NCI-H460 (cell line): ENCODE measurements at regions not wholly inside any gene's neighbourhood (a gene's known extent, or its start where the extent isn't known, plus 50 kb on each side); places are given as distances from the start of the nearest gene placed in this dataset.

Experiments used
- DNase-seq: peaks from one replicate; pipeline ENCODE4 v3.0.0-alpha.2; 2016; ENCODE audit warnings: low read depth; ENCODE audit errors: extremely low read depth

GRCh38 chr9:126017758-126018157 lies 270.6 kb downstream of the PBX3 start:
- DNase-seq: no peak

- DNase-seq: no peak
Measured at GRCh38 chr9:126020836-126021235, 273.7 kb downstream of the PBX3 start.

GRCh38 chr9:126023962-126024361 lies 276.8 kb downstream of the PBX3 start:
- no peak for DNase-seq

- DNase-seq: no peak
Measured at GRCh38 chr9:126024581-126025230, 277.5 kb downstream of the PBX3 start.

- no peak for DNase-seq
Measured at GRCh38 chr9:126025991-126026390, 278.8 kb downstream of the PBX3 start.

- no peak for DNase-seq
Measured at GRCh38 chr9:126027566-126027965, 280.4 kb downstream of the PBX3 start.

- no peak for DNase-seq
Measured at GRCh38 chr9:126028746-126029145, 281.6 kb downstream of the PBX3 start.

- no peak for DNase-seq
Measured at GRCh38 chr9:126030716-126031115, 283.5 kb downstream of the PBX3 start.

- no peak for DNase-seq
Measured at GRCh38 chr9:126031116-126031515, 283.9 kb downstream of the PBX3 start.

- no peak for DNase-seq
Measured at GRCh38 chr9:126032135-126032534, 285.0 kb downstream of the PBX3 start.

GRCh38 chr9:126033318-126033717 lies 286.1 kb downstream of the PBX3 start:
- DNase-seq: no peak

GRCh38 chr9:126033956-126034355 lies 286.8 kb downstream of the PBX3 start:
- no peak for DNase-seq

- DNase-seq: no peak
Measured at GRCh38 chr9:126036881-126037291, 289.7 kb downstream of the PBX3 start.

- no peak for DNase-seq
Measured at GRCh38 chr9:126038790-126039189, 287.8 kb upstream of the MVB12B start.

- no peak for DNase-seq
Measured at GRCh38 chr9:126043681-126044080, 282.9 kb upstream of the MVB12B start.

- no peak for DNase-seq
Measured at GRCh38 chr9:126049088-126049487, 277.5 kb upstream of the MVB12B start.

- DNase-seq: no peak
Measured at GRCh38 chr9:126049896-126050604, 276.6 kb upstream of the MVB12B start.

GRCh38 chr9:126050605-126050990 lies 276.0 kb upstream of the MVB12B start:
- DNase-seq: no peak

- DNase-seq: no peak
Measured at GRCh38 chr9:126051446-126052130, 275.0 kb upstream of the MVB12B start.

- DNase-seq: no peak
Measured at GRCh38 chr9:126052791-126053190, 273.8 kb upstream of the MVB12B start.

GRCh38 chr9:126053913-126054312 lies 272.7 kb upstream of the MVB12B start:
- DNase-seq: no peak
